Neural cell (in vitro differentiated cells): ENCODE measurements at regions not wholly inside any gene's neighbourhood (a gene's known extent, or its start where the extent isn't known, plus 50 kb on each side); places are given as distances from the start of the nearest gene placed in this dataset.

Source experiments
- EP300 ChIP-seq: fragments of 450-650 bp; conservative IDR thresholded peaks from 2 replicates; pipeline ENCODE4 v1.6.1; 2014; ENCODE audit warnings: antibody characterized with exemption, mild to moderate bottlenecking, moderate library complexity; ENCODE audit not compliant: poor library complexity, severe bottlenecking
- EZH2 ChIP-seq: fragments of 200-600, 300-800 bp; shearing (Covaris generic), sonication (generic); IDR thresholded peaks from 2 replicates; pipeline ENCODE4 v1.6.1; 2014; ENCODE audit warnings: antibody characterized with exemption, low read length, borderline replicate concordance, mild to moderate bottlenecking; ENCODE audit not compliant: insufficient read depth, poor library complexity, severe bottlenecking
- MXI1 ChIP-seq: fragments of 450-650 bp; conservative IDR thresholded peaks from 2 replicates; pipeline ENCODE4 v1.6.1; 2014; ENCODE audit warnings: antibody characterized with exemption, mild to moderate bottlenecking; ENCODE audit not compliant: poor library complexity, severe bottlenecking
- POLR2AphosphoS5 ChIP-seq: IDR thresholded peaks from 2 replicates; pipeline ENCODE4 v1.6.1; 2012
- RAD21 ChIP-seq: fragments of 450-650 bp; conservative IDR thresholded peaks from 2 replicates; pipeline ENCODE4 v1.6.1; 2014; ENCODE audit warnings: antibody characterized with exemption, mild to moderate bottlenecking, moderate library complexity
- SMC3 ChIP-seq: fragments of 450-650 bp; conservative IDR thresholded peaks from 2 replicates; pipeline ENCODE4 v1.6.1; 2014; ENCODE audit warnings: antibody characterized with exemption, mild to moderate bottlenecking, moderate library complexity; ENCODE audit not compliant: poor library complexity
- TAF1 ChIP-seq: IDR thresholded peaks from 2 replicates; pipeline ENCODE4 v1.6.1; 2012; ENCODE audit warnings: low read depth
- TF ChIP-seq, protein P1 (sequence below): fragments of 450-650 bp; IDR thresholded peaks from 2 replicates; pipeline ENCODE4 v1.5.1; 2014; ENCODE audit warnings: antibody characterized with exemption, mild to moderate bottlenecking, moderate library complexity; ENCODE audit not compliant: poor library complexity, severe bottlenecking
- TF ChIP-seq, protein P2 (sequence below): IDR thresholded peaks from 2 replicates; pipeline ENCODE4 v1.6.1; 2012; ENCODE audit warnings: borderline replicate concordance

DNA sequence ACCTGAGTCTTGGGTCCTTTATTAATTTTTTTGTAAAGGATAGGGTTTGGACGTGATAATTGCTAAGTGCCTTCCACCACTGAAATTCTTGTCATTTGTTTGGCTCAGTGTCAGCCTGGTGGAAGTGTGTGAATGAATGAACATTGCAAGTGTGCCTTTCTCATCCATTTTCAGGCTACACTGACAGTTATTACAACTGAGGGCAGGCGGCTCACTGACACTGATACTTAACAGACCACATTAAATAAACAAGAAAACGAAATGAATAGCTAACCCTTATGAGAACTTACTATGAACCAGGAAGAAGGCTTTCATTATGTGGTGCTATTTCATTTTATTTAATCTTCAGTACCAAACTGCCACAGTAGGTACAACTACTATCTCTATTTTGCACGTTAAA lies 188.8 kb upstream of the CRBN start:
- TF ChIP-seq, protein P1, sequence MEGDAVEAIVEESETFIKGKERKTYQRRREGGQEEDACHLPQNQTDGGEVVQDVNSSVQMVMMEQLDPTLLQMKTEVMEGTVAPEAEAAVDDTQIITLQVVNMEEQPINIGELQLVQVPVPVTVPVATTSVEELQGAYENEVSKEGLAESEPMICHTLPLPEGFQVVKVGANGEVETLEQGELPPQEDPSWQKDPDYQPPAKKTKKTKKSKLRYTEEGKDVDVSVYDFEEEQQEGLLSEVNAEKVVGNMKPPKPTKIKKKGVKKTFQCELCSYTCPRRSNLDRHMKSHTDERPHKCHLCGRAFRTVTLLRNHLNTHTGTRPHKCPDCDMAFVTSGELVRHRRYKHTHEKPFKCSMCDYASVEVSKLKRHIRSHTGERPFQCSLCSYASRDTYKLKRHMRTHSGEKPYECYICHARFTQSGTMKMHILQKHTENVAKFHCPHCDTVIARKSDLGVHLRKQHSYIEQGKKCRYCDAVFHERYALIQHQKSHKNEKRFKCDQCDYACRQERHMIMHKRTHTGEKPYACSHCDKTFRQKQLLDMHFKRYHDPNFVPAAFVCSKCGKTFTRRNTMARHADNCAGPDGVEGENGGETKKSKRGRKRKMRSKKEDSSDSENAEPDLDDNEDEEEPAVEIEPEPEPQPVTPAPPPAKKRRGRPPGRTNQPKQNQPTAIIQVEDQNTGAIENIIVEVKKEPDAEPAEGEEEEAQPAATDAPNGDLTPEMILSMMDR = no peak
- TF ChIP-seq POLR2AphosphoS5 (no peak), SMC3 (no peak), EZH2 (no peak), RAD21 (no peak), TAF1 (no peak), EP300 (no peak), MXI1 (no peak)
- TF ChIP-seq, protein P2, sequence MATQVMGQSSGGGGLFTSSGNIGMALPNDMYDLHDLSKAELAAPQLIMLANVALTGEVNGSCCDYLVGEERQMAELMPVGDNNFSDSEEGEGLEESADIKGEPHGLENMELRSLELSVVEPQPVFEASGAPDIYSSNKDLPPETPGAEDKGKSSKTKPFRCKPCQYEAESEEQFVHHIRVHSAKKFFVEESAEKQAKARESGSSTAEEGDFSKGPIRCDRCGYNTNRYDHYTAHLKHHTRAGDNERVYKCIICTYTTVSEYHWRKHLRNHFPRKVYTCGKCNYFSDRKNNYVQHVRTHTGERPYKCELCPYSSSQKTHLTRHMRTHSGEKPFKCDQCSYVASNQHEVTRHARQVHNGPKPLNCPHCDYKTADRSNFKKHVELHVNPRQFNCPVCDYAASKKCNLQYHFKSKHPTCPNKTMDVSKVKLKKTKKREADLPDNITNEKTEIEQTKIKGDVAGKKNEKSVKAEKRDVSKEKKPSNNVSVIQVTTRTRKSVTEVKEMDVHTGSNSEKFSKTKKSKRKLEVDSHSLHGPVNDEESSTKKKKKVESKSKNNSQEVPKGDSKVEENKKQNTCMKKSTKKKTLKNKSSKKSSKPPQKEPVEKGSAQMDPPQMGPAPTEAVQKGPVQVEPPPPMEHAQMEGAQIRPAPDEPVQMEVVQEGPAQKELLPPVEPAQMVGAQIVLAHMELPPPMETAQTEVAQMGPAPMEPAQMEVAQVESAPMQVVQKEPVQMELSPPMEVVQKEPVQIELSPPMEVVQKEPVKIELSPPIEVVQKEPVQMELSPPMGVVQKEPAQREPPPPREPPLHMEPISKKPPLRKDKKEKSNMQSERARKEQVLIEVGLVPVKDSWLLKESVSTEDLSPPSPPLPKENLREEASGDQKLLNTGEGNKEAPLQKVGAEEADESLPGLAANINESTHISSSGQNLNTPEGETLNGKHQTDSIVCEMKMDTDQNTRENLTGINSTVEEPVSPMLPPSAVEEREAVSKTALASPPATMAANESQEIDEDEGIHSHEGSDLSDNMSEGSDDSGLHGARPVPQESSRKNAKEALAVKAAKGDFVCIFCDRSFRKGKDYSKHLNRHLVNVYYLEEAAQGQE = no peak
